B cell (primary cell): ENCODE measurements at regions not wholly inside any gene's neighbourhood (a gene's known extent, or its start where the extent isn't known, plus 50 kb on each side); places are given as distances from the start of the nearest gene placed in this dataset.

Experiments used
- EZH2 ChIP-seq: IDR thresholded peaks from 2 replicates; pipeline ENCODE4 v1.6.1; 2012; ENCODE audit warnings: borderline replicate concordance, low read depth, mild to moderate bottlenecking, moderate library complexity, low read length; ENCODE audit not compliant: insufficient read depth, poor library complexity, severe bottlenecking
- TF ChIP-seq, protein P1 (sequence below): fragments of 200-600 bp; IDR thresholded peaks from one replicate; pipeline ENCODE4 v1.8.0; 2022; ENCODE audit warnings: antibody characterized with exemption, mild to moderate bottlenecking

- TF ChIP-seq, protein P1, sequence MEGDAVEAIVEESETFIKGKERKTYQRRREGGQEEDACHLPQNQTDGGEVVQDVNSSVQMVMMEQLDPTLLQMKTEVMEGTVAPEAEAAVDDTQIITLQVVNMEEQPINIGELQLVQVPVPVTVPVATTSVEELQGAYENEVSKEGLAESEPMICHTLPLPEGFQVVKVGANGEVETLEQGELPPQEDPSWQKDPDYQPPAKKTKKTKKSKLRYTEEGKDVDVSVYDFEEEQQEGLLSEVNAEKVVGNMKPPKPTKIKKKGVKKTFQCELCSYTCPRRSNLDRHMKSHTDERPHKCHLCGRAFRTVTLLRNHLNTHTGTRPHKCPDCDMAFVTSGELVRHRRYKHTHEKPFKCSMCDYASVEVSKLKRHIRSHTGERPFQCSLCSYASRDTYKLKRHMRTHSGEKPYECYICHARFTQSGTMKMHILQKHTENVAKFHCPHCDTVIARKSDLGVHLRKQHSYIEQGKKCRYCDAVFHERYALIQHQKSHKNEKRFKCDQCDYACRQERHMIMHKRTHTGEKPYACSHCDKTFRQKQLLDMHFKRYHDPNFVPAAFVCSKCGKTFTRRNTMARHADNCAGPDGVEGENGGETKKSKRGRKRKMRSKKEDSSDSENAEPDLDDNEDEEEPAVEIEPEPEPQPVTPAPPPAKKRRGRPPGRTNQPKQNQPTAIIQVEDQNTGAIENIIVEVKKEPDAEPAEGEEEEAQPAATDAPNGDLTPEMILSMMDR: no peak
- TF ChIP-seq EZH2: no peak
Measured at GRCh38 chr1:218887141-218887925, 286.3 kb upstream of the LYPLAL1 start.
